ENCODE measurements at regions not wholly inside any gene's neighbourhood (a gene's known extent, or its start where the extent isn't known, plus 50 kb on each side); places are given as distances from the start of the nearest gene placed in this dataset.

DNA sequence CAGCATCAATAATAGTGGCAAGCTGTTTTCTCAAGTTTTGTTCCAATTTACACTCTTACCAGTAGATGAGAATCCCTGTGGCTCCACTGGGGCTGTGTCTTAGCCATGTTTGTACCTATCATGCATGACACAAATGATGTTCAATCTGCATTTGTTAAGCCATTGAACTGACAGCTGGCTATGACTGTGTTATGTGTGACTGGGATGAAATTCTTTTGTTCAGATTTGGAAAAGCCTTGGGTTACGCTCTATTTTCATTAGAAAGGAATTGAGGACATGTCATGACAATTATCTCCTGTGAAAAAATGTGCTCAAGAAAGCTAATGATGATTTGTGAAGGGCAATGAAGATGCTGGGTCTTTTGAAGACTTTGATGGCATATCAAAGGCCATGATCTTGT, 201.8 kb upstream of the LARGE1 start:
- POLR2A ChIA-PET = no interaction called here
- intact Hi-C loops (cut with micrococcal nuclease) = no loop called here
- peaks cover 2% of the 10 kb centered on the region for H3K9me3 Mint-ChIP-seq
- H3K36me3 Mint-ChIP-seq (ENCODE audit: low read depth) = no peaks in the 10 kb centered on the region
- peaks cover 21% of the 10 kb centered on the region for H3K27me3 Mint-ChIP-seq
- ATAC-seq (ENCODE audit: low read depth) (no peak), DNase-seq (no peak)
- CTCF ChIA-PET = no interaction called here
- H3K27ac Mint-ChIP-seq = no peak overlapping the region
- TF ChIP-seq, protein P1, sequence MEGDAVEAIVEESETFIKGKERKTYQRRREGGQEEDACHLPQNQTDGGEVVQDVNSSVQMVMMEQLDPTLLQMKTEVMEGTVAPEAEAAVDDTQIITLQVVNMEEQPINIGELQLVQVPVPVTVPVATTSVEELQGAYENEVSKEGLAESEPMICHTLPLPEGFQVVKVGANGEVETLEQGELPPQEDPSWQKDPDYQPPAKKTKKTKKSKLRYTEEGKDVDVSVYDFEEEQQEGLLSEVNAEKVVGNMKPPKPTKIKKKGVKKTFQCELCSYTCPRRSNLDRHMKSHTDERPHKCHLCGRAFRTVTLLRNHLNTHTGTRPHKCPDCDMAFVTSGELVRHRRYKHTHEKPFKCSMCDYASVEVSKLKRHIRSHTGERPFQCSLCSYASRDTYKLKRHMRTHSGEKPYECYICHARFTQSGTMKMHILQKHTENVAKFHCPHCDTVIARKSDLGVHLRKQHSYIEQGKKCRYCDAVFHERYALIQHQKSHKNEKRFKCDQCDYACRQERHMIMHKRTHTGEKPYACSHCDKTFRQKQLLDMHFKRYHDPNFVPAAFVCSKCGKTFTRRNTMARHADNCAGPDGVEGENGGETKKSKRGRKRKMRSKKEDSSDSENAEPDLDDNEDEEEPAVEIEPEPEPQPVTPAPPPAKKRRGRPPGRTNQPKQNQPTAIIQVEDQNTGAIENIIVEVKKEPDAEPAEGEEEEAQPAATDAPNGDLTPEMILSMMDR (IDR thresholded peaks at IDR 0.05) = no peak
- no peak overlapping the region for H3K4me3 Mint-ChIP-seq
- H3K4me1 Mint-ChIP-seq = no peaks in the 10 kb centered on the region

DNA sequence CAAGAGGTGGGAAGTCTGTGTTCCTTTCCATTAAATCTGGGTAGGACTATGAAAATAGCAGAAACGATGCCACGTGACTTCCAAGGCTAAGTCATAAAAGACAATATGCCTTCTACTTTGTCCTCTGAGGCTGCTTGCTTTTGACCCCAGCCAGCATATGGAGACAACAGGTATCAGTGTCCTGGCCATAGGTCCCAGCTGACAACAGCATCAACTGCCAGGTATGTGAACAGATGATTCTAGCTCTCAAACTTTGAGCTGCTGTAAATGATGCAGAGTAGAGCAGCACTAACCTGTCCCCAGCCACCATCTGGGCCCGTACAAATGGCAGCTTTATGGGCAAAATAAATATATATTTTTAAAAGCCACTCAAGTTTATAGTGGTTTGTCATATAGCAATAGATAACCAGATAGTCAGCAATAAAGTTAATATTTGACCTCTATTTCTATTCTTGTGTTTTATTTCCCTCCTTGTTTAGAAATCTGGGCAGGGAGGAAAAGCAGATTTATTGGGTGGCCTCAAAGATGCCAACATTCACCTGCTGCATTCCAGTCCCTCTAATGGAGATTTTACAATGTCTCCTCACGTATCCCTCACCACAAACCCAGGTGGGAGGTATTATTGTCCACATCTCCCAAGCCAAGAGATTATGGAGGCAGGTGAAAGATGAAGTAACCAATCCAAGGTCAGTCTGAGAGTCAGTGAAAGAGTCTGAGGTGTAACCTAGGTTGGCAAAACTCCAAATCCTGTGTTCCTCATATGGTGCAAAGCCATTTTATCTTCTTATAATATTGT, 209.6 kb upstream of the LARGE1 start:
- intact Hi-C loops (cut with micrococcal nuclease) = no loop called here
- no peak for ATAC-seq (ENCODE audit: low read depth)
- no peak for DNase-seq
- H3K36me3 Mint-ChIP-seq (ENCODE audit: low read depth) = no peaks in the 10 kb centered on the region
- POLR2A ChIA-PET = no interaction called here
- H3K27me3 Mint-ChIP-seq = peaks cover 16% of the 10 kb centered on the region
- no peak overlapping the region for H3K4me3 Mint-ChIP-seq
- TF ChIP-seq, protein P1 (IDR thresholded peaks at IDR 0.05) = no peak
- H3K9me3 Mint-ChIP-seq = no peaks in the 10 kb centered on the region
- H3K27ac Mint-ChIP-seq = no peak overlapping the region
- H3K4me1 Mint-ChIP-seq = no peaks in the 10 kb centered on the region
- CTCF ChIA-PET = no interaction called here

DNA sequence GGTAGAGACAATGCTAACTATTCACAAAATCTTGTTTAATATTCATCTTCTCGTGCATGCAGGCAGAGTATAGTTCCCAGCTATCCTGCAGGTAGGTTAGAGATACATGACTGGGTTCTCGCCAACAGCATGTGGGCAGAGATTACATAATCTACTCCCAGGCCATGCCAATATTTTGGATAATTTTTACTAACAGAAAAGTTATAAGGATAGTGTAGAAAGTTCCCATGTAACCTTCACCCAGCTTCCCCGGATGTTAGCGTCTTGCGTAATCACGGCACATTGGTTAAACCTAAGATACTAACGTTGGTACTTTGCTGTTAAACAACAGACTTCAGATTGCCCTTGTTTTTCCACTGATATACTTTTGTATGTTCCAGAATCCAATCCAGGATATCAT, 215.5 kb upstream of the LARGE1 start:
- TF ChIP-seq, protein P1 (IDR thresholded peaks at IDR 0.05) = no peak
- DNase-seq (no peak), ATAC-seq (ENCODE audit: low read depth) (no peak)
- H3K4me3 Mint-ChIP-seq = no peak overlapping the region
- intact Hi-C loops (cut with micrococcal nuclease) = no loop called here
- H3K9me3 Mint-ChIP-seq = no peaks in the 10 kb centered on the region
- peaks cover 7% of the 10 kb centered on the region for H3K27me3 Mint-ChIP-seq
- no peaks in the 10 kb centered on the region for H3K4me1 Mint-ChIP-seq
- H3K27ac Mint-ChIP-seq = no peak overlapping the region
- H3K36me3 Mint-ChIP-seq (ENCODE audit: low read depth) = no peaks in the 10 kb centered on the region
- POLR2A ChIA-PET = no interaction called here
- CTCF ChIA-PET = no interaction called here

DNA sequence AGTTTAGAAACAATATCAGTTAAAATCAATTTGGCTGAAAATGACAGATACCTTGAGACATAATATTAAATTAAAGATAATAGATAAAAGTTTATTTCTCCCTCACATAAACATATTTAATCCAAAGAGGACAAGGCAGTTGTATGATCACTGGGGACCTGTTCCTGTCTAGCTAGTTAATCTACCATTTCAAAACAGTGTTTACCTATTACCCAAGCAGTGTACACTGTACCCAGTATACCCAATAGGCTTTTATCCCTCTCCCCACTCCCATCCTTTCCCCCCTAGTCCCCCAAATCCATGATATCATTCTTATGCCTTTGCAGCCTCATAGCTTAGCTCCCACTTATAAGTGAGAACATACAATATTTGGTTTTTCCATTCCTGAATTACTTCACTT, 229.7 kb upstream of the LARGE1 start:
- intact Hi-C loops (cut with micrococcal nuclease) = no loop called here
- H3K9me3 Mint-ChIP-seq = peaks cover 11% of the 10 kb centered on the region
- ATAC-seq (ENCODE audit: low read depth) (no peak), DNase-seq (no peak)
- H3K27me3 Mint-ChIP-seq = peaks cover 3% of the 10 kb centered on the region
- ChIA-PET POLR2A (no interaction called here), CTCF (interaction anchor here (0.7 kb wide), 1 partner anchor 766 kb away, joined by 3 read pairs; no protein-coding TSS in a partner anchor)
- H3K4me1 Mint-ChIP-seq = no peaks in the 10 kb centered on the region
- no peaks in the 10 kb centered on the region for H3K36me3 Mint-ChIP-seq (ENCODE audit: low read depth)
- H3K4me3 Mint-ChIP-seq = no peak overlapping the region
- no peak overlapping the region for H3K27ac Mint-ChIP-seq
- TF ChIP-seq, protein P1 (IDR thresholded peaks at IDR 0.05) = no peak

DNA sequence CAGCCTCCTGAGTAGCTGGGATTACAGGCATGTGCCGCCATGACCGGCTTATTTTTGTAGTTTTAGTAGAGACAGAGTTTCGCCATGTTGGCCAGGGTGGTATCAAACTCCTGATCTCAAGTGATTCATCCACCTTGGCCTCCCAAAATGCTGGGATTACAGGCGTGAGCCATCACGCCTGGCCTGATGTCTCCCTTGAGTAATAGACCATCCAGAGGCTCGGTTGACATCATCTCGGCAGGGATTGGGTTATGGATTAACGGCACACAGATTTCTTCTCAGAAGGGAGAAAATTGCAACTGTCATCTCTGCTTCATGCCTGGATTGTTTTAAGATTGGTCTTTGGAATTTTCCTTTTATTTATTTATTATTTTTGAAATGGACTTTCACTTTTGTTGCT, 239.2 kb upstream of the LARGE1 start:
- Mint-ChIP-seq H3K36me3 (ENCODE audit: low read depth) (no peaks in the 10 kb centered on the region), H3K9me3 (no peaks in the 10 kb centered on the region), H3K4me3 (no peak overlapping the region), H3K27ac (no peak overlapping the region), H3K4me1 (no peaks in the 10 kb centered on the region), H3K27me3 (no peaks in the 10 kb centered on the region)
- ATAC-seq (ENCODE audit: low read depth) = no peak
- DNase-seq = no peak
- TF ChIP-seq, protein P1 (IDR thresholded peaks at IDR 0.05) = no peak
- ChIA-PET POLR2A (no interaction called here), CTCF (no interaction called here)
- intact Hi-C loops (cut with micrococcal nuclease) = no loop called here

All from activated B cell treated with CpG ODN at 0.5 μM for 24 hours (primary cell).